ENCODE measurements at regions not wholly inside any gene's neighbourhood (a gene's known extent, or its start where the extent isn't known, plus 50 kb on each side); places are given as distances from the start of the nearest gene placed in this dataset.
"Not testable (repeated sequence)": the region's sequence is repeated elsewhere in the genome, so short reads cannot be mapped to it uniquely, and the experiment has no call there.

- not testable (repeated sequence) for DNase-seq
These were observed 846.4 kb downstream of the RPIA start for GRCh38 chr2:89537862-89538261.

DNA sequence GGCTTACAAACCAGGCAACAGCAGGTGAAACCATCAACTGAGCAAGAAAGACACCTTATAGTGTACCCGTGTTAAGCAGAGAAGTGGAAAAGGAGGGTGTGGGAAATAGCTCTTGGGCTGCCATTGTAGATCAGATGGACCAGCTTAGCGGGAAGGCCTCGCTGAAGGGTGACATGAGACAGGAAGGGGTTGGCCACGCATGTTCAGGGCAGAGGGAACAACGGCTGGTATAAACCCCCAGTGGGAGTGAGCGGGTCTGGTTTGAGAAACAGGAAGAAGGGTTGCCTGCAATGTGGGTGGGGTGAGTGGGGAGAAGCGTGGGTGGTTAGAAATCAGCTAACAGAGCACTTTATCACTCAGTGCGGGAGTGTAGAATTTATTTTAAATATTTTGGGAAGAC, 852.6 kb downstream of the RPIA start:
- not testable (repeated sequence) for DNase-seq

DNA sequence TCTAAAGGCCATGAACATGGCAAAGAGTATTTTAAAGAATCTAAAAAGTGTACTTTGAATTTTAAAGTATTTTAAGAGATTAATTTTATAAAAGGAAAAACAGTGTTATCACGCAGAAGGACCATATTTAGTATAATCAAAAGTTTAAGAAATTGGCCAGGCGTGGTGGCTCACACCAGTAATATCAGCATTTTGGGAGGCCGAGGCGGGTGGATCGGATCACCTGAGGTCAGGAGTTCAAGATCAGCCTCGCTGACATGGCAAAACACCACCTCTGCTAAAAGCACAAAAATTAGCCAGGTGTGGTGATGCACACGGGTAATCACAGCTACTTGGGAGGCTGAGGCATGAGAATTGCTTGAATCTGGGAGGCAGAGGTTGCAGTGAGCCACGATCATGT, 887.7 kb downstream of the RPIA start:
- DNase-seq = not testable (repeated sequence)

GRCh38 chr2:89582816-89583215, 891.3 kb downstream of the RPIA start:
- peak; percentile 18 for DNase-seq

GRCh38 chr2:89584046-89584445, 892.6 kb downstream of the RPIA start:
- not testable (repeated sequence) for DNase-seq

DNA sequence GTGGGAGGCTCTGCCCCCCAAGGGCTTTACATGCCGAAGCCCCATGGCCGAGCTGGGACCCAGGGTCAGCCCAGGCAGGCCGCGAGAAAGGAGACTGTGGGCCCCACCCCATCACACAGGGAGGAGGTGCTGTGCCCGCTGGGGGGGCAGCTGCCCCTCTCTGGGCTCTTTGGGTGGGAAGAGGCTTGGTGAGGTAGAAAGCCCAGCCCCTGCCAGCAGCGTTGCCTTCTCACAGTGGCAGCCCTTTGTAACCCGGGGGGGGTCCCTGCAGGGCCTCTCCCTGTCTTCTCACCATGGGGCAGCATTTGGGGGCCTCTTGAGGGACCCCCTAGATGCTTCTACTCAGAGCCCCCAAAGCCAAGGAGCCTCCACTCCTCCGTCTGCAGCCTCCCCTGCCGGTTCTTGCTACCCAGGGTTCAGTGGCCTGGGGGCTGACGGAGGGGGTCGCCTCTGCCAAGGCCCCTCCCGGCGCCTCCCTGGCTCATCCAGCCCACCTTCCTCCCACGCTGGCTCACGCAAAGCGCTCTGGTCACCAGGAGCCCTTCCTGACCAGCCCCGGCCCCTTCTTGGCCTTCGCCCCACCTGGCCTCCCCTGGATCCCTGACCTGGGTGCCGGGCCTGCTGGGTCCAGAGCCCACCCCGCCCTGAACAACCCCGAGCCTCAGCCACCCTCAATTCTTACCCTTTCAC, 893.5 kb downstream of the RPIA start:
- not testable (repeated sequence) for DNase-seq

DNA sequence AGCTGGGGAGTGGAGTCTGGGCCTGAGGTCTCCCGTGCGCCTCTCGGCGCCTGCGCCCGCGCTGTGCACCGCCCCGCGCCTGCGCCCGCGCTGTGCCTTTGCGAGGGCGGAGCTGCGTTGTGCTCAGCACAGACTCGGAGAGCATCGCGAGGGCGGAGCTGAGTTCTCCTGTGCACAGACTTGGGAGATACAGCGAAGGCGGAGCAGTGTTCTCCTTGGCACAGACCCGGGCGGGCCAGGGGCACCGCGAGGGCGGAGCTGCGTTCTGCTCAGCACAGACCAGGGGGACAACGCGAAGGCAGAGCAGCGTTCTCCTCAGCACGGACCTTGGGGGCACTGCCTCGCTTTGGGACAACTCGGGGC, 894.1 kb downstream of the RPIA start:
- DNase-seq = peak; percentile 63

DNA sequence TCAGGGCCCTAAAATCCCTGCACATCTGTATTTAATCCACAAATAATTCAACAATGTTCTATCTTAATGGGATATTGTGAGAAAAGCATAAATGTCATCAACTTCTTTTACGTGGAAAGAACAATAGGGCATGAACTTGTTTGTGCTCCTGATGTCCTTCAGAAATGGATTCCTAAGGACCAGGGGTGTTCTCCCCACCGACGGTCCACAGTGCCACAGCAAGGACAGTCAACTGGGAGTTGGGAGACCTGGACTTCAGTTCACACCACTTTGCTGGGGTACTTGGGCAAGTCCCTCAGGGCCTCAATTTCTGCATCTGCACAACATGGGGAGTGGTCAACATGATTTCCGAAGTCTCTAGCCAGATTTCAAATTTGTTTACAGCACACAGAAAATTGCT, 908.4 kb downstream of the RPIA start:
- peak; percentile 7 for DNase-seq

GRCh38 chr2:89606514-89606913, 915.0 kb downstream of the RPIA start:
- not testable (repeated sequence) for DNase-seq

DNA sequence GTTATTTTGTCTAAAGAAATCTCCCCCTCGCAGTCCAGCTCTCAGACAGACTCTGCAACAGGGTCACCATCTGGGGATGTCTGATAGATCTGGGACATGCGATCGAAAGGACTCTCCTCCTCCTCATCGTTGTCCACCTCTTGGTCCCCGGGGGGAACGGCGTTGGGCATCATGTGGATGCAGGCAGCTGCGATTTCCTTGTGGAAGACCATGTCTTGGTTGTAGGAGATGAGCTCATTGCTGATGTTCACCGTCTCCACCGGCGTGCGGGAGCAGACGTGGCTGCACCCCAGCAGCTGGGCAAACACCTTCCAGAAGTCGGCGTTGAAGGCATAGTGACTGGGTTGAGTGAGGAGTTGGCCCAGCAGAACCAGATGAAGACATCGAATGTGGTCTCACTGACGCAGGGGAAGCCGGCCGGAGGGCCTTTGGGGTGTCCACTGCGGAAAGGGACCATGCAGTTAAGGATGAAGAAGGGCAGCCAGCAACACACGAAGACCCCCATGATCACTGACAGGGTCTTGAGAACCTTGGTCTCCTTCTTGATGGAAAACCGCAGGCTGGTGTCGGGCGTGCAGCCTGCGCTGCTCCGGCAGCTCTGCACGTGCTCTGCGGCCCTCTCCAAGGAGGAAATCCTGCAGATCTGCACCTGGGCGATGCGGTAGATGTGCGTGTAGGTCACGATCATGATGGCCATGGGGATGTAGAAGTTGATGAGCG, 918.9 kb downstream of the RPIA start:
- not testable (repeated sequence) for DNase-seq

GRCh38 chr2:89610927-89611515, 919.5 kb downstream of the RPIA start:
- not testable (repeated sequence) for DNase-seq

DNA sequence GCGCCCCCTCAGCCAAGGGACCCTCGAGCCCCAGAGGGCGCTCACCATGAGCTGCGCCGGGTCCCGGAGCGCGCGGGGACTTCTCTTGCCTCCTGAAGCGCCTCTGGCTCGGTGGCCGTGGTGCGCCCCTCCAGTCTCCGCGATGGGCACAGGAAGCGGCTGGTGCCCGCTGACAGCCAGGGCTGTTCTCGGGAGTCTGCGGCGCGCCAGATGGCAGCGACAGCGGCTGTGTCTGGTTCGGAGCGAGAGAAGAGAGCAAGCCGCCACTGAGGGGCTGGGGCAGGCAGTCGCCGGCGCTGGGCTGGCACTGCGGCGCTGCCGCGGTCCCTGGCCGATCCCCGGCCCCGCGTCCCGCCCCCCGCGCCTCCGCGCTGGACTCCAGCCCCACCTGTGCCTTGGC, 920.2 kb downstream of the RPIA start:
- not testable (repeated sequence) for DNase-seq

DNA sequence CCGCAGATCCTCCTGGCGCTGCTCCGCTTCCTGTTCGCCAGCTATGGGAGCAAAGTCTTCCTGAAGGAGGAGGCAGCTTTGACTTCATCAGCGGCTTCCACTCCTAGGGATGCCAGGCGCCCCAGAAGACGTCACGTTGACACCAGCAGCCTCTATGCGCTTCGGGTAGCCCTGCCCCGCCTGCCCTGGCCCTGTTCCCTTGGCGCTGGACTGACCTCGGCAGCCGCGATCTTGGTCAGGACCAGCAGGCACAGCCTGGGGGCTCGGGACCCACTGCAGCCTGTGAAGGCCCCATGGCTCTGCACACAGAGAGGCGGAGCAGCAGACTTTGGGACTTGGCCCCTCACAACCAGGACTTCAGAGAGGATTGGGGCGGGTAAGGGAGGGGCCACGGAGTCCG, 957.8 kb downstream of the RPIA start:
- DNase-seq = not testable (repeated sequence)

DNA sequence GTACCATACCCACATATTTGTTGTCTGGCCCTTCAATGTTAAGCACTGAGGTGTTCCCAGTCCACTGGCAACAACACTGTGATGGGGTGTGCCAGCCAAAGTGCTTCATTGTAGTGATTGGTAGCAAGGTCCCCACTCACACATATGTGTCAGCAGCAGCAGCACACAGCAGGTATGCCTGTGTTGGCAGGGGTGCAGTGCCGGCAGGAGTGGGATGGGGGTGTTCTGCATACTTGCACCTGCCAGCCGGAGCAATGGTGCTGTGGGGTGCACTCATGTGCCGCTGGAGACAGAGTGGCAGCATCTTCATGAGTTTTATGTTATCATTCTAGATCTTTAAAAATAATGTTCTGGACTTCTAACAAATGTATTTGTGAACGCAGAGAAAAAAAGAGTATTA, 987.8 kb downstream of the RPIA start:
- DNase-seq = not testable (repeated sequence)

All from fibroblast of upper back skin (primary cell).